ENCODE measurements at regions not wholly inside any gene's neighbourhood (a gene's known extent, or its start where the extent isn't known, plus 50 kb on each side); places are given as distances from the start of the nearest gene placed in this dataset.
"Not testable (repeated sequence)": the region's sequence is repeated elsewhere in the genome, so short reads cannot be mapped to it uniquely, and the experiment has no call there.

DNA sequence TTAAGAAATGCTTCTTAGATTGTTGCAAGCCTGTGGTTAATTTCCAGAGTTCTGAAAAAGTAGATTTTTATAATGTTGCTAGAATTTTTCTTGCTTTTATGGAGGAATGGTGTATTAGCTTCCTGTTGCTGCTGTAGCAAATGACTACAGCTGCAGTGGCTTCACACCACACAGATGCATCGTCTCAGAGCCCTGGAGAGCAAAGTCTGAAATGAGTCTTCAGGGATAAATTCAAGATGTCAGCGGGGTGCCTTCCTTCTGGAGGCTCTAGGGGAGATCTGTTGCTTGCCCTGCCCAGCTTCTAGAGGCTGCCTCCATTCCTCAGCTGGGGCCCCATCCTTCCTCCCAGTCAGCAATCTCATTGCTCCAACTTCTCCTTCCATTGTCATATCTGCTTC lies 187.8 kb downstream of the ZNF516 start:
- no peak for DNase-seq

DNA sequence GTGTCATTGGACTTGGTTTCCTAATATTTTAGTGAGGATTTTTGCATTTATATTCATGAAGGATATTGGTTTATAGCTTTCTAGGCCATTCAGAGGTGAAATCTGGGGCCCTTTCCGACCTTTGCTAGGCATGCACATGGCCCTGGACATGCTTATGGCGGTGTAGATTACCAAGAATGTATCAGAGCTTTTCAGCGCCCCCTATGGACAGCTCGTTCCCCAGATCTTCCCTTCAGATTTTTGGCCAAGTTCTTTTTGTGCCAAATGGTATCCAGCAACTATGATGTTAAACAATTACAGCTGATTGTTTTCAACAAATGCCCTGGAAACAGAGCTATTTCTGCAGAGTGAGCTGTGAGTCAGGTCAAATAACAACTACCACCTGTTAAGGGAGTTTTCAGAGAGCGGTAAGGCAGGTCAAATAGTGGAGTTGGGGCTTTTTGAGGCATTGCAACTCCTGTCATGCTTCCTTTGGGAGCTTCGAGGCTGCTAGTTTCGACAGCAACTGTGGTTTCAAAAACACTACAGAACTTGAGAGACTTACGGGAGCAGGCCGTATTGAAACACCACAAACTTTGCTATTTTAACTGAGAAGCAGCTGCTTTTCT lies 188.3 kb downstream of the ZNF516 start:
- DNase-seq: no peak

DNA sequence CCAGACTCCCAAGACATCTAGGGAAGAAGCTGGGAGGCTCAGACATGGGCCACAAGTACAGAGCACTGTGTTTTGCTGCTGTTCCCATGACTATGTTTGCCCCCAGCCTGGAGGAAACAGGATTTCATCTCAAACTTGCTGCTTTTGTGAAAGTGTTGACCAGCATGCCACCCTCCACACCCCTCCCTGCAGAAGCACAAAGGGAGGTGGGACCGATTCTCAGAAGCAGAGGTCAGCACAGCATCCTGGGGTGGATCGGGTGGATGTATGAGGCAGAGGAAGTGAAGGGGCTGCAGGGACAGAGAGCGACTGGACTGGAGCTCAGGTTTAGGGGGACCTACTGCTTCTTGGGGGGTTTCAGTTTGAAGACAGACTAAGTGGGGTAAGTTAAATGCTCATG lies 209.2 kb downstream of the ZNF516 start:
- DNase-seq: no peak

DNA sequence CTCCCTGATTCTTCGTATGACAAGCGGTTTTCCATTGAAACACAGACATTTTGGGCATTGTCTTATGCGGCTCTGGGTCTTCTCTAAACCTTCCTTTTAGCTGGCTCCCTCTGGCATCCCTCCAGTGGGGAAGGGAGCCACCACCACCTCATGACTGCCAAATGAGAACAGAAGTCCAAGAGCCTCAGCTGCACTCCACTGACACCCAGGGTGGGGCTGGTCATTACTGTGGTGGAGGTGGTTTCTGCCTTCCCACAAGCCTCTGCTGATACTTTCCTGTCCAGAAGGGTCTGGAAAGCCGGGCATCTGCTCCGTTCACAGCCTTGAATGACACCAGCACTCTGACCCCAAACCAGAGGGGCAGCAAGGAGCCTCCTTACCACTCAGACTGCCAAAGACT lies 213.5 kb downstream of the ZNF516 start:
- DNase-seq: no peak

DNA sequence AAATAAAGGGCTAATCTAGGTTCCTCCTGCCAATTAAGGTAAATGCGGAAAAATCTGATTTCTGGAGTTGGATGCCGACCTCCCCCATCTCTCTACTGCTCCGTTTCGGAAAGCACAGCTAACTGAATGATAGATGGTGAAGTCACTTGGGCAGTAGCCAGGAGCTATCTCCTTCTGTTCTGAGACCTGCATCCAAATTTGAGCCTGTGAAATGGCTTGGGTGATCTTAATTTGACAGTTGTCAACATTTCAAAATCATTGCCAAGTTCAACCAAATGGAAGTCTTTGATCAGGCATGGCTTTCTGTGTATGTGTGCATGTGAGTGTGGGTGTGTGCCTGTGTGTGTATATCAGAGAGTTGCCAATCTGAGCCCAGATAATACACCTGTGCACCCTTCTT lies 217.2 kb downstream of the ZNF516 start:
- no peak for DNase-seq

DNA sequence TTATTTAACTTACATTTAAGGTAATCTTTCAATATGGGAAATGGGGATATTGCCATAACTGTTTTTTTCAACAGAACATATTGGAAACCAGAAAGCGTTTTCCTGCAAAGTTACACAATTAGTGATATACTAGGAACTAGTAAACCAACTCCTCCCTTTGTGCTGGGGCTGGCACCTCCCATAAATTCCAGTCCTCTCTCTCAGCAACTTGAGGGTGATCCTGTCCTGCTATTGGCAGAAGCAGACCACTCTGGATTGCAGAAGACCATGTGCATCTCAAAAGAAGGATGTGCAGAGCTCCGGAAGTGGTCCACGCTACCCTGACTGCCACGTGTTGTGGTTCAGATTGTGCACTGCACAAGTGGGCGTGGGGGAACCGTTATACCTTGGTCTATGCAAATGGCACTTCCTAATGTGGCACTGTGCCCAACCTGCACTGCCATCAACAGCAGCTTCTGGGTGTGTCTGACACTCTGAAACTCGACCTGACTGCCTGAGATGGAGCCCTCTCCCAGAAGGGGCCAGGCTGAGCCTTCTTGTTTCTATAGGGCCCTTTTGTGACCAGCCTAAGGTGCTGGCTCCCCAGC lies 219.2 kb downstream of the ZNF516 start:
- DNase-seq: no peak

DNA sequence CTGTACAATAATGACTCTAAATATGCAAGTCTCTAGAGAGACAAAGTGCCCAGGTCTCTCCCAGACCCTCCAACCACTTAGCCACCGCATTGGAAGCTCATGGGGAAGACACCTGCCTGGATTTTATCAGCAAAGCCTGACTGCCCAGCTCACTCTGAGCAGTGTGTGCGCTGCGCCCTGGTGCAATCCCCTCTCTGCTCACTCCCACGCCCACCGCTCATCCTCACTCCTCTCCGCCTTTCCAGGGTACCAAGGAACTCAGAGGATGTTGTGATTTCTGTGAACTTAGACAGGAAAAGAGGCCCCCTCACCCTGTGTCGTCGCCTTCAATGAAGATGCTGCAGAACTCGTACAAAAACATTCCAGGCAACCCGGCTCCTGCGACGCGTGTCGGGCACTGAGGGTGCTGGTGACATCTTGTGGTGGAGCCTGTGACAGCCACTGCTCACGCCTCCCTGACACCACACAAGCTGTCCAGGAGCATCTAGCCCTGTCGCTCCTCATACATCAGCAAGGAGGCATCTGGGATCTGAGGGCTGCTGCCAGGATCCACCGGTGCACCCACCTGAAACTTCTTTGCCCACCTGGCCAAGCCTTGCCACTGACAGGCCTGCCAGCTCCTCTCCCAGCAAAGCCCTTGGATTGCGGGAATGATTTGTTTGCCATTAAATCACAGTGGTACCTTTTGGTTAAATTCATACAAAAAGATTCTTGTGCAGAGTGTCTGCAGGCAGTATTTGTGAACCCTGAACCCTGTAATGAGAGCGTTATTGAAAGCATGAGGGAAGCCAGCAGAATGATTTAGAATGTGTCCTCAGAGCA lies 220.4 kb downstream of the ZNF516 start:
- DNase-seq: no peak

DNA sequence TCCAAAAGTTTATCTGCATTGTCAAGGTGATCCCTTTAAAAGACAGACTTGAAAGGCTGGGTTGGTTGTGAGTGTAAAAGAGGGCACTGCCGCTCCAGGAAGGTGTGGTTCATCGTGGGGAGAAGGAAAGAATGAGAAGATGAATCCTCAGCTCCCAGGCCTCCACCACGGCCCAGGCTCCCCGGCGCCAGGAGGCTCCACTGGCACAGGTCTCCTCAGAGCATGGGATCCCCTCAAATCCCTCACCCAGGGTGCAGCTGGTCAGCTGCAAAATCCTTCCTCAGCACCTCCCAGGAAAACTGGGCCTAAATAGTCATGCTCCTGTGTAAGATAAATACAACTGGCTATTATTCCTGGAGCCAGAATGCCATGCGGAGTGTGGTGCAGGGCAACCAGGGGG lies 221.1 kb downstream of the ZNF516 start:
- no peak for DNase-seq

DNA sequence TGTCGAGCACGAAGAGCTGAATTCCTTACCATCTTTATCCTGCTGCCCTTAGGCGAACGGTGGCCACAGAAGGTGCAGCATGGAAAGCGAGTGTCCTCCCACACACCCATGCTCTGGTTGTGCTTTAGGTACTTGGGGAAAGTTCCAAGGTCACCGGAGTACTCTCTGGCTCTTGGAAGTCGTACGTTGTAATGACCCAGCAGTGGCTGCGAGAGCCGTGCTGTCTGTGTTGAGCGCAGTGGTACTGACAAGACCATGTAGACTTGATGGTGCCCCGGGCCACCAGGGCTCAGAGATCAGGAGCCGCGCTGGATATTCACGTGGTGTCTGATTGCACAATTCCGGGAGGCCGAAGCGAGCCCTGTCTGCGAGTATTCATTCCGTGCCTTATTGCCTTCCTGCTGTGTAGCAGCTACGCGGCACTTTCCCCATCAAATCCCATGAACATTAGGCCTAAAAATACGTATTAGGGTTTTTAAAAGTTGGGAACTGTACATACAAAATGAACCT lies 222.0 kb downstream of the ZNF516 start:
- no peak for DNase-seq

DNA sequence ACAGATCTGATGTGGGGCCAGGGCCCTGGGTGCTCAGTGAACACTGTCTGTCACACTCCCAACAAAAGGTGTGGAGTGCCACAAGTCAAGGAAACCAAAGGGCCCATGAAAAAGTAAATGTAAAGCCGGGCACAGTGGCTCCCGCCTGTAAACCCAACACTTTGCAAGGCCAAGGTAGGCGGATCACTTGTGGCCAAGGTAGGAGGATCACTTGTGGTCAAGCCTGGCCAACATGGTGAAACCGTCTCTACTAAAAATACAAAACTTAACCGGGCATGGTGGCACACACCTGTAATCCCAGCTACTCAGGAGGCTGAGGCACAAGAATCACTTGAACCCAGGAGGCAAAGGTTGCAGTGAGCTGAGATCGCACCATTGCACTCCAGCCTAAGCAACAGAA lies 227.6 kb downstream of the ZNF516 start:
- DNase-seq: not testable (repeated sequence)

DNA sequence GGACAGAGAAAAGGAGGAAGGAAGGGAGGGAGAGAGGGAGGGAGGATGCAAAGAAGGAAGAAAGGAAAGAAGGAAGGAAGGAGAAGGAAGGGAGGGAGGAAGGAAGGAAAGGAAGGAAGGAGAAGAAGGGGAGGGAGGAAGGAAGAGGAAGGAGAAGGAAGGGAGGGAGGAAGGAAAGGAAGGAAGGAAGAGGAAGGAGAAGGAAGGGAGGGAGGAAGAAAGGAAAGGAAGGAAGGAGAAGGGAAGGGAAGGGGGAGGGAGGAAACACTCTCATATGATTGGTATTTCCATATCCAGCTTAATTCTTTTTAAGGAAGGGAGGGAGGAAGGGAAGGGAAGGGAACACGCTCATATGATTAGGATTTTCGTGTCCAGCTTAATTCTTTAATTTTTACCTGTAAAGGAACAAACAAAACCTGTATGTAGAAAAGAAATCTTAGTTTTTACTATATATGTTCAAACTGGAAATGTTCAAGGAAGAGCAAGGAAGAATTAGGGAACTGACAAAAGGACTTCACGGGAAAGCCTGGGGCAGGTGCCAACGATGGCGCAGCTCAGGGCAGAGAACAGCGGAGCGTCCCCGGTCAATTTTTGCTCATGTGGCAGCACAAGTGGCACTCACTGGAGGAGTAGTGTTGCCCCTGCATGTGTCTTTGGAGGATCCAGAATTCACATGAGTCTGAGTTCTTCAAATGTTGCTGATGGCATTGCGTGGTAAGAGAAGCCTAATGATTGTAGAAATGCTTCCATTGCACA lies 228.6 kb downstream of the ZNF516 start:
- DNase-seq: no peak

DNA sequence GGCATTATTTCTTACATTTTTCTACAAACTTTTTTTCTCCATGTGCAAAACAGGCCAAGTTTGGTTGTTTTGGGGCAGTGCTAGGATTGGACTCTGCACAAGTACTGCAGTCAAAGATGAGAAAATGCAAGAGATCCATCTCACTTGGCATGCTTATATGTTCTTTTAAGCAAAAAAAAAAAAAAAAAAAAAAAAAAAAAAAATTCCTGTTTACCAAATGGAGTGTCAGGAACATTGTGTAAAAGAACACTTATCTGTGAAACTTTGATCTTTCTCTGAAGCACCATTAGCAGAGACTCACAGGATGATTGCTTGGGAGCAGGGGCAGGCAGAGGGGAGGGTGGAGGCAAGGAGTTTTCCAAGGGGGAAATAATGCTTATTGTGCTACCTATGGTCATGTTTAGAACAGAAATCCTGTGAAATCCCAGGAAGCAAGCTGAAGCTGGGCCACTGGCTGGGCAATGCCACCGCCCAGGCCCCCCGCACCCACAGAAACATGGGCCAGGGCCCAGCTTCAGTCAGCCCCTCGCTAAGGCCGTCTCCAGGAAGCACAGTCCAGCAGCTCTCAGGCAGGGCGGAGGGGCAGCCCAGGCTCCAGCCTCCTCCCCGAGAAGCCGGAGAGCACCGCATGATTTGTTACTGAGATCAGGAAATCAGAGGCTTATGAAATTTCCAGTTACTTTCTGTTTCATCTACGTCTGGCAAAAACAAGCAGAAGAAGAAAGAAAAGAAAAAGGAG lies 229.4 kb downstream of the ZNF516 start:
- no peak for DNase-seq

DNA sequence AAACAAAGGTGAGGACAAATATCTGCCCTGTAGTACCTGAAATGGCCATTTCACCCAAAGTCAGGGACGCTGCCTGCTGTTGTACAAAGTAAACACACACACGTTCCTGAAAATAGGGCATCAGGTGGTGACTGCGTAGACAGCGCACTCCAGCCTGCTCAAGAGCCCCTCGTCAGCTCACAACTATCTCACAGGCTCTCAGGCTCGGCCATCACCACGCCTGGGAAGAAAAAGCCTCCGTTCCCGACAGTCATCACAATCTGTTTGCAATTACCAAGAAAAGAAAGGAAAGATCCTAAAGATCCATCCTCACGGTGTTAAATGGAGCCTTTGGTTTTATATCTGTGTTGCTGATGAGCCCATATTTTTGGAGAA lies 230.2 kb downstream of the ZNF516 start:
- DNase-seq: no peak

DNA sequence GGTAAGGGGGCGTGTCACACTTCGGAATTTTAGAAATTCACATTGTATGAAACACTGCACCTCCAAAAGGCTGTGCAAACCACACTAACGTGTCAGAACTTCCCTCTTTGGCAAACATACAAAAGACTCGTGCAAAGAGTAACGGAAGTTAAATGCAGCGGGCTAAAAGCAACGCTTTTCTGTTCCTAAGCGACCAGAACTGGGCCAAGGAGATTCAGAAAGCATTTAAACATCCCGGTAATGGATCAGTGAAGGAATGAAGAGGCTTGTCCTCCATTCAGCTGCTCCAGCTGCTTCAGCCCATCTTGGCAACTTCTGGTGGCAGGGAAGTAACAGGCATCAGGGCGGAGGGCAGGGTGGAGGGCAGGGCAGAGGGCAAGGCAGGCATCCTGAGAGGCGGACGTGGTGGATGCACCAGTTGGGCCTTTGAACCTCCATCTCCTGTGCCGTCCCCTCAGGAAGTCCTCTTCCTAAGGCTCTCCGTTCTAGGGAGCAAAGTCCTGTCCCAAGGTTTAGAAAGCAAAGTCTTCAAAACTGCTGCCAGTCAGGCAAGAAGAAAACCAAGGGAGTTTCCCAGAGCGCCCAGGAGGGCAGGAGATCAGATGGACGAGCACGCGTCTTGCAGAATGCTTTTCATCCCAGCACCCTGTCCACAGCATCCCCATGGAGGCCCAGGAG lies 230.7 kb downstream of the ZNF516 start:
- DNase-seq: no peak

DNA sequence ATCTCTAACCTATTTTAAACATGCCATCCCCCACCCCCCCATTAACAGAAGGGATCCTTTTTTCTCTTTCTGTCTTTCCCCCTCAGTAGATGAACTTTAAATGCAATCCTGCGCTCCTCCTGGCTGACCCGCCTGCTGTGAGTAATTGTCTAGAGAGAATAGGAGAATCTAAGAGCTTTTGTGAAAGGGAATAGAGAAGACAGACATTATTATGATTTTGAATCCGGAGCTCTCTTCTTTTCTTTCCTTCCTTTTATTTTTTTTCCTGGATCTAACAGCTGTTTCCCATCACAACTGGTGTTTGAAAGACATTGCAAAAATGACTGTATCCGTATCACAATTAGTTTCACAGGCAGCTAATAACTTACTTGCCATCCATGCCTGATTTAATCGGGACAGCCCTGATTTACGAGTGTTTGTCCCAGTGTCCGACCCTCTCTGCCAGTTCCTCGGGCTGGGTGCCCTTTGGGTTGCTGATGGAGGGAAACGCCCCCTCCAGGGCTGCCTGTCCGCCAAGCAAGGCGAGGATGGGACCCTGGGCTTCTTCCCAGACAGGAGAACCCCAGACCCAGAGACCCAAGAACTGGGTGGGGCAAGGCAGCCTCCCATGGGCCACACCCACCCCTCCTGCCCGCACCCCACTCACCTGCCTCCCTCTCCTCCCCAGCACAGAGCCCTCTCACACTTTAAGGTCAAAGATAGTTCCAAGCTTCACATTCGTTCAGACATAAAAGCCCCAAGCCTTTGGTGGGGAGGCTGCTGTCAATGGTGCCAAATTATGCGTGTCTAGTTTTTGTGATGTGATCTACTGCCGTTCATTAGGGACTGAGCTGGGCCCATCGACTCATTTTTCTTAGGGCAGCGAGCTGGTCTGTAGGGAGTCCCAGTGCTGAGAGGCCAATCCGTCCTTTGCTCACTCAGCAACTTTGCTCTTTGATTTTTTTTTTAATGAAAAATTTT lies 231.7 kb downstream of the ZNF516 start:
- no peak for DNase-seq

DNA sequence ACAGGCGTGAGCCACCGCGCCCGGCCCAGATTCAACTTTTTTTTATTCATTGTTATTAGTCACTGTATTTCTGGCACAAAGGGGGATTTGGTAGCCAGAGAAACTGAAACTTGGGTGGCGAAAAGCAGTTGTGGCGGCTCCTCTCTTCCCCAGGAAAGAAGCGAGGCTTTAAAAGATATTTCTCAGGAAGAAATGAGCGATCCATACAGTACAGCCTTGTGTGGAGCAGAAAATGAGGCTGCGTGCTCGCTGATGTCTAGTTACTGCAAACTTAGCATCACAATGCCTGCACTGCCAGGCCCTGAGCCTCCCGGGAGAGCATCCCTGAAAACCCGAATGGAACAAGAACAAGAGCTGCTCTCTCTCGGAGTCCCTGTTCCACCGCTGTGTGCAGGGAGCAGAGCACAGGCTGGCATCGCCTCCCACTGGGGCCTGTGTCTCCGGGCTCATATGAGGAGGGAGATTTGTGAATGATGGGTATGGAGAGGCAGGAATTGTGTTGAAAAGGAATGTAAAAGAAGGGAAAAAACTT lies 234.0 kb downstream of the ZNF516 start:
- no peak for DNase-seq

DNA sequence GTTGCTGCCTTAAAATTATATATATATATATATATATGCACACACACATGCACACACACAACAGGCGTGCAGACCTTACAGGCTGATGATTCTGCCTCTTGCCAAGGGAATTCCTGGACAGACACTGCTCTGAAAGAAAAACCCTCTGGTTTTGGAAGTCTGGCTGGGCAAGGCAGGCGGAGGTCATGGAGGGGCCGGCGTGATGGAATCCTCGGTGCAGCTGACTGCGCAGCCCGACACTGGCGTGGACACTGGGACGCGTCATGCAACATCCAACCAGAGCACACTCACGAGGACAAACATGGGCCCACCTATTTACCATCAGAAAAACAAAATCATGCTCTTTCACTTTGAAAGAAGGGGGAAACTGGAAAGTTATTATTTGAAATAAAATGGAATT lies 235.3 kb downstream of the ZNF516 start:
- no peak for DNase-seq

DNA sequence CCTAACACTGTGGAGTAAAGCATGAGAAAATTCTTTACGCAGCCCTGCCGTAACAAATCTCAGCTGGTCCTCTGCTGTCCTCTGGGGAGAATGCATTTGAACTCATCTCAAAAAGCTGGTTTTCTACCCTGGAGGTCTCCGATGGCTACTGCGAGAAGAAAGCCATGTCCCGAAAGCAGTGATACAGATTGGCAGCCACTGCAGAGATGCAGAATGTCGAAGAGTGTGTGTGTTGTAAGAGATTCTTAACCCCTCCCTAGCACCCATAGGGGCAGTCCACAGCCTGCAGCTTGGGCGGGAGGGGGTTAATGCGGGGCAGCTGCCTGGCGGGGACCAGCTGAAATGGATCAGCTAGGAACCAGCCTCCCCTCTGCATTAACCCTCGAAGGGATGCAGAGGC lies 235.9 kb downstream of the ZNF516 start:
- no peak for DNase-seq

DNA sequence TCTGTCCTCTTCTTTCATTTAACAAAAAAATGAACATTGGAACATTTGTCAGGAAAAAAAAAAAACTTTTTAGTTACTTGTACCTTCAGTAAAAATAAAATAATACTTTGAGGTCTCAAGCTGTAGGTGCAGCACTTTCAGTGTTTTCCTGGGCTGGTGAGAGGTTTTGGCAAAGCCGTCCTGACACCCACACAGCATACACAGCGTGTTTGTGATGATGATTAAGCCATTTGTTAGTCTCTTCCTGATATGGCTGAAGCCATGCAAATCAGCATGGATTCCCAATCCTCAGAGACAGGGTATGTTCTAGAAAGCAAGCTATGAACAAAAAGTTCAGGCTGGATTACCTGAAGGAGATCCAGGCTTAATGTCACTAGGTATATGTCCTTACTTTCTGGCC lies 236.8 kb downstream of the ZNF516 start:
- DNase-seq: no peak

DNA sequence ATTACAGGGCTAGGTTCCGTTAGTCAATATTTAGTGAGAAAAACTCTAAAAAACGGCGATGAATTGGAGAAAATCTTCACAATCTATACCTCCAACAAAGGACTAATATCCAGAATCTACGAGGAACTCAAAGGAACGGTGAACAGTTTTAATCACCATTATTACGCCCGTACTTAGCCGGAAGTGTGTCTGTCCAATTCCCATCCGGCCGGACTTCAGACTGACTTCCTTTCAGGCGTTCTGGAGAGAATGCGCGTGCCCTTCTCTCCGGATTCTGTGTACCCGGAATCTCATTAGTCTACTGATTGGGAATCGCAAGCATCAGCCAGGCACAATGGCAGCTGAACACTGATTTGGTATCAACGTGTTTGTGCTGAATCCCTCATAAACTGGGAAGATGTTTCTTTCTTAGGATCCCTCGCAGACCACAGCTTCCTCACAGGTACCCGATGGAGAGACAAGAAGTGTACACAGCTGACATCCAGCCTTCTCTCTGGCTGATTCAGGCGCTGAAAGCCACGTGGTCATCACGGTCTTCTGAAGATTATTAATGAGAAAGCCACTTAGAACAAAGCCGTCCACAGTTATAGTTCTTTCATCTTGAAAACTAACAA lies 239.9 kb downstream of the ZNF516 start:
- DNase-seq: no peak

All from central memory CD4-positive, alpha-beta T cell (primary cell).